Activated CD8-positive, alpha-beta memory T cell treated with anti-CD3 and anti-CD28 coated beads, Interleukin-2, amount 10 ng/mL, durations not matched to agents 7 days and 5 days (primary cell): ENCODE measurements at regions not wholly inside any gene's neighbourhood (a gene's known extent, or its start where the extent isn't known, plus 50 kb on each side); places are given as distances from the start of the nearest gene placed in this dataset.
"Not testable (repeated sequence)": the region's sequence is repeated elsewhere in the genome, so short reads cannot be mapped to it uniquely, and the experiment has no call there.

Experiments
- ATAC-seq: fragments of 150-1000 bp; cut with Tn5 transposase; one replicate; pipeline ENCODE4 v1.10.0; 2021; ENCODE audit warnings: moderate library complexity
- CTCF ChIA-PET: fragments of 350-600 bp; sonication (Branson Sonifier 250); formaldehyde crosslinking; loops from one replicate; lab custom pipeline; 2021; ENCODE audit warnings: antibody characterized with exemption; lab: Charles Lee
- DNase-seq: peaks from one replicate; pipeline ENCODE4 v3.0.0-alpha.2; 2020
- H3K27ac Mint-ChIP-seq: one replicate; pipeline ENCODE4 v1.8.0; 2021; ENCODE audit warnings: mild to moderate bottlenecking, mixed read lengths
- H3K27me3 Mint-ChIP-seq: one replicate; pipeline ENCODE4 v1.8.0; 2021; ENCODE audit warnings: mixed read lengths
- H3K36me3 Mint-ChIP-seq: one replicate; pipeline ENCODE4 v1.8.0; 2021; ENCODE audit warnings: mild to moderate bottlenecking, mixed read lengths
- H3K4me1 Mint-ChIP-seq: one replicate; pipeline ENCODE4 v1.8.0; 2021; ENCODE audit warnings: mixed read lengths
- H3K4me3 Mint-ChIP-seq: one replicate; pipeline ENCODE4 v1.8.0; 2021; ENCODE audit warnings: mild to moderate bottlenecking, moderate library complexity, mixed read lengths
- H3K9me3 Mint-ChIP-seq: one replicate; pipeline ENCODE4 v1.8.0; 2022; ENCODE audit warnings: low read depth, mixed read lengths

GRCh38 chr2:220717283-220717682 is 854.8 kb downstream of the EPHA4 start:
- no peaks in the 10 kb centered on the region for H3K4me1 Mint-ChIP-seq
- ATAC-seq = no peak
- H3K4me3 Mint-ChIP-seq = no peak overlapping the region
- CTCF ChIA-PET = no interaction called here
- no peak overlapping the region for H3K27ac Mint-ChIP-seq
- H3K27me3 Mint-ChIP-seq = no peaks in the 10 kb centered on the region
- H3K9me3 Mint-ChIP-seq = no peaks in the 10 kb centered on the region
- no peaks in the 10 kb centered on the region for H3K36me3 Mint-ChIP-seq
- no peak for DNase-seq

GRCh38 chr2:220736778-220737177 is 835.3 kb downstream of the EPHA4 start:
- ATAC-seq = no peak
- no peaks in the 10 kb centered on the region for H3K27me3 Mint-ChIP-seq
- H3K9me3 Mint-ChIP-seq = no peaks in the 10 kb centered on the region
- H3K4me3 Mint-ChIP-seq = no peak overlapping the region
- CTCF ChIA-PET = no interaction called here
- no peak for DNase-seq
- no peak overlapping the region for H3K27ac Mint-ChIP-seq
- H3K36me3 Mint-ChIP-seq = no peaks in the 10 kb centered on the region
- no peaks in the 10 kb centered on the region for H3K4me1 Mint-ChIP-seq

GRCh38 chr2:220743203-220743602 is 828.9 kb downstream of the EPHA4 start:
- no peak for ATAC-seq

GRCh38 chr2:220744861-220745260 is 827.2 kb downstream of the EPHA4 start:
- H3K27me3 Mint-ChIP-seq = no peaks in the 10 kb centered on the region
- CTCF ChIA-PET = no interaction called here
- H3K27ac Mint-ChIP-seq = no peak overlapping the region
- H3K4me3 Mint-ChIP-seq = no peak overlapping the region
- no peak for DNase-seq
- no peaks in the 10 kb centered on the region for H3K4me1 Mint-ChIP-seq
- no peaks in the 10 kb centered on the region for H3K9me3 Mint-ChIP-seq
- ATAC-seq = no peak
- H3K36me3 Mint-ChIP-seq = no peaks in the 10 kb centered on the region

More at GRCh38 chr2:220743203-220743602, 828.9 kb downstream of the EPHA4 start:
- no peaks in the 10 kb centered on the region for H3K36me3 Mint-ChIP-seq
- DNase-seq = no peak
- H3K4me1 Mint-ChIP-seq = no peaks in the 10 kb centered on the region
- CTCF ChIA-PET = no interaction called here
- no peak overlapping the region for H3K27ac Mint-ChIP-seq
- no peaks in the 10 kb centered on the region for H3K27me3 Mint-ChIP-seq
- H3K4me3 Mint-ChIP-seq = no peak overlapping the region
- no peaks in the 10 kb centered on the region for H3K9me3 Mint-ChIP-seq

- Mint-ChIP-seq H3K27me3 (no peaks in the 10 kb centered on the region), H3K4me3 (no peak overlapping the region), H3K9me3 (no peaks in the 10 kb centered on the region), H3K27ac (no peak overlapping the region), H3K4me1 (no peaks in the 10 kb centered on the region), H3K36me3 (no peaks in the 10 kb centered on the region)
- ATAC-seq = no peak
- no peak for DNase-seq
- CTCF ChIA-PET = no interaction called here
These were observed 826.4 kb downstream of the EPHA4 start for GRCh38 chr2:220745682-220746081.

GRCh38 chr2:220747736-220748135 is 824.4 kb downstream of the EPHA4 start:
- DNase-seq (no peak), ATAC-seq (no peak)
- no peaks in the 10 kb centered on the region for H3K36me3 Mint-ChIP-seq
- no peaks in the 10 kb centered on the region for H3K9me3 Mint-ChIP-seq
- H3K27me3 Mint-ChIP-seq = no peaks in the 10 kb centered on the region
- H3K4me1 Mint-ChIP-seq = no peaks in the 10 kb centered on the region
- H3K4me3 Mint-ChIP-seq = no peak overlapping the region
- CTCF ChIA-PET = no interaction called here
- H3K27ac Mint-ChIP-seq = no peak overlapping the region

- Mint-ChIP-seq H3K36me3 (no peaks in the 10 kb centered on the region), H3K27me3 (no peaks in the 10 kb centered on the region), H3K9me3 (no peaks in the 10 kb centered on the region), H3K27ac (no peak overlapping the region), H3K4me3 (no peak overlapping the region), H3K4me1 (no peaks in the 10 kb centered on the region)
- CTCF ChIA-PET = no interaction called here
- DNase-seq (no peak), ATAC-seq (no peak)
These were observed 823.1 kb downstream of the EPHA4 start for GRCh38 chr2:220748875-220749479.

- no peaks in the 10 kb centered on the region for H3K9me3 Mint-ChIP-seq
- no peak overlapping the region for H3K4me3 Mint-ChIP-seq
- H3K27ac Mint-ChIP-seq = no peak overlapping the region
- ATAC-seq (no peak), DNase-seq (no peak)
- H3K36me3 Mint-ChIP-seq = no peaks in the 10 kb centered on the region
- no peaks in the 10 kb centered on the region for H3K4me1 Mint-ChIP-seq
- no peaks in the 10 kb centered on the region for H3K27me3 Mint-ChIP-seq
- CTCF ChIA-PET = no interaction called here
These were observed 818.6 kb downstream of the EPHA4 start for GRCh38 chr2:220753486-220753885.

GRCh38 chr2:220756653-220757052 is 815.5 kb downstream of the EPHA4 start:
- no peaks in the 10 kb centered on the region for H3K27me3 Mint-ChIP-seq
- no peaks in the 10 kb centered on the region for H3K36me3 Mint-ChIP-seq
- H3K4me1 Mint-ChIP-seq = no peaks in the 10 kb centered on the region
- H3K4me3 Mint-ChIP-seq = no peak overlapping the region
- no peaks in the 10 kb centered on the region for H3K9me3 Mint-ChIP-seq
- ATAC-seq (no peak), DNase-seq (no peak)
- no peak overlapping the region for H3K27ac Mint-ChIP-seq
- CTCF ChIA-PET = no interaction called here

GRCh38 chr2:220758376-220758775 is 813.7 kb downstream of the EPHA4 start:
- H3K27ac Mint-ChIP-seq, H3K4me1 Mint-ChIP-seq, H3K27me3 Mint-ChIP-seq, H3K9me3 Mint-ChIP-seq, DNase-seq, H3K4me3 Mint-ChIP-seq, CTCF ChIA-PET, ATAC-seq, H3K36me3 Mint-ChIP-seq: not testable (repeated sequence)

GRCh38 chr2:220764171-220764570 is 807.9 kb downstream of the EPHA4 start:
- DNase-seq (no peak), ATAC-seq (no peak)
- H3K36me3 Mint-ChIP-seq = no peaks in the 10 kb centered on the region
- no peaks in the 10 kb centered on the region for H3K9me3 Mint-ChIP-seq
- H3K27ac Mint-ChIP-seq = no peak overlapping the region
- no peaks in the 10 kb centered on the region for H3K4me1 Mint-ChIP-seq
- no peaks in the 10 kb centered on the region for H3K27me3 Mint-ChIP-seq
- CTCF ChIA-PET = no interaction called here
- no peak overlapping the region for H3K4me3 Mint-ChIP-seq

- DNase-seq (no peak), ATAC-seq (no peak)
- no peak overlapping the region for H3K4me3 Mint-ChIP-seq
- CTCF ChIA-PET = no interaction called here
- H3K27ac Mint-ChIP-seq = no peak overlapping the region
- H3K4me1 Mint-ChIP-seq = no peaks in the 10 kb centered on the region
- H3K9me3 Mint-ChIP-seq = no peaks in the 10 kb centered on the region
- no peaks in the 10 kb centered on the region for H3K36me3 Mint-ChIP-seq
- no peaks in the 10 kb centered on the region for H3K27me3 Mint-ChIP-seq
These were observed 804.4 kb downstream of the EPHA4 start for GRCh38 chr2:220767591-220768255.

- peaks cover 6% of the 10 kb centered on the region for H3K9me3 Mint-ChIP-seq
- H3K27me3 Mint-ChIP-seq = no peaks in the 10 kb centered on the region
- ATAC-seq = no peak
- CTCF ChIA-PET = no interaction called here
- H3K4me3 Mint-ChIP-seq = no peak overlapping the region
- no peaks in the 10 kb centered on the region for H3K4me1 Mint-ChIP-seq
- DNase-seq = no peak
- no peak overlapping the region for H3K27ac Mint-ChIP-seq
- no peaks in the 10 kb centered on the region for H3K36me3 Mint-ChIP-seq
These were observed 796.1 kb downstream of the EPHA4 start for GRCh38 chr2:220775856-220776488.

GRCh38 chr2:220779076-220779475 is 793.0 kb downstream of the EPHA4 start:
- H3K9me3 Mint-ChIP-seq, H3K27me3 Mint-ChIP-seq, H3K36me3 Mint-ChIP-seq, H3K4me1 Mint-ChIP-seq, H3K27ac Mint-ChIP-seq, DNase-seq, ATAC-seq, CTCF ChIA-PET, H3K4me3 Mint-ChIP-seq: not testable (repeated sequence)
